GM19035 (cell line): ENCODE measurements at regions not wholly inside any gene's neighbourhood (a gene's known extent, or its start where the extent isn't known, plus 50 kb on each side); places are given as distances from the start of the nearest gene placed in this dataset.
"Not testable (repeated sequence)": the region's sequence is repeated elsewhere in the genome, so short reads cannot be mapped to it uniquely, and the experiment has no call there.

Source experiments
- ATAC-seq: cut with Tn5 transposase; IDR thresholded peaks from one replicate; pipeline ENCODE4 v1.9.1; 2021; ENCODE audit not compliant: unreplicated experiment

DNA sequence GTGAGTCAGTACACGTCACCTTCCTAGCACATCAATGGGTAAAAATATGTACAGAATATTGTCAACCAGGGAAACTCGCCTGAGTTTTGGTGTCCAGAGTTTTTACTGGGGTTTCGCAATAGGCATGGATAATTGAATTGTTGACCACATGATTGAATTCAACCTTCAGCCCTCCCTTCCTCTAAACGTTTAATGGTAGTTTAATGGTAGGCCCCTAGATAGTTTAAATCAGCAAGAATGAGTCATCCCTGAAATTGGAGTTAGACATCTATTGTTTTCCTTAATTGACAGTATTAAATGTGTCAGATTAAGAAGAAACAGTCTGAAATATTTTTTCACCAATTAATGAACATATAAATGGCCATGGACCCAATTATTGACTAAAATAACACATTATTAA, 57.8 kb upstream of the CACNA2D1 start:
- no peak for ATAC-seq

DNA sequence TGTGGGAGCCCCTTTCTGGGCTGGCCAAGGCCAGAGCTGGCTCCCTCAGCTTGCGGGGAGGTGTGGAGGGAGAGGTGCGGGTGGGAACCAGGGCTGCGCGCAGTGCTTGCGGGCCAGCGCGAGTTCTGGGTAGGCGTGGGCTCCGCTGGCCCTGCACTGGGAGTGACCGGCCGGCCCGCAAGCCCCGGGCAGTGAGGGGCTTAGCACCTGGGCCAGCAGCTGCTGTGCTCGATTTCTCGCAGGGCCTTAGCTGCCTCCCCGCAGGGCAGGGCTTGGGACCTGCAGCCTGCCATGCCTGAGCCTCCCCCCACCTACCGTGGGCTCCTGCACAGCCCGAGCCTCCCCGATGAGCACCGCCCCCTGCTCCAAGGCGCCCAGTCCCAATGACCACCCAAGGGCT, 56.0 kb upstream of the CACNA2D1 start:
- ATAC-seq = not testable (repeated sequence)

DNA sequence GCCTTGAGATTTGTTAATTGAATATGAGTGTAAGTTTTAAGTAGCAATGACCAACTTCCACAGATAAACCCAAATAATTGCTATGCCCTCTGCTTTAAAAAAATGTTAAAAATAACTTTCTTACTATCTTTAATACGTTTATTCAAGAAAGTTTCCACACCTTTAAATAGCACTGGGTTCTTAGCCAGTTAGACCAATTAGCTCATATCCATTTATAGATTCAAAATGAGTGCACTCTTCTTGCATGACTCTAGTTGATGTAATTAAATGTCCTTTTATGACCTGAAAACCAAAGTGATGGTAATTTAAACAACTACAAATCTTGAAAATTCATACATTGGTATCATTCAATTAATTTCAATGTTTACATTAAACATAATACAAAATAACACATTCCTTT, 50.8 kb upstream of the CACNA2D1 start:
- ATAC-seq = no peak
